ENCODE measurements at regions not wholly inside any gene's neighbourhood (a gene's known extent, or its start where the extent isn't known, plus 50 kb on each side); places are given as distances from the start of the nearest gene placed in this dataset.

DNA sequence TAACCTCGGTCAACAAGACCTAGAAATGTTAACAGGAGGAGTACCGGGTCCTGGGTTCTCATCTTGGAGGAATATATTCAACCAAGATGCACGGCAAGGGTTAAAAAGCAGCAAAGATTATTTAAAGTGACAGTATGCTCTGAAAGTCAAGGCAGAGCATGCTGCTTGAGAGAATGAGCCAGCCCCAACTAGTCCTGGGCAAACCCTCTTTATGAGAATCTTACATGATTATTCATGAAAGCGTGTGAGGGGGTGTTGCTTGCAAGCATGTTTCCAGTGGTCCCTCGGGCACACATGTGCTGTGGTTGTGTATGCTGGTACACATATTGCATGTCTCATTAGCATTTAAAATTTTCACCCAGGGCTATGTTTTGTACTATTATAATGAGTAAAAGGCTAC lies 1445.6 kb downstream of the SI start:
- no peaks in the 10 kb centered on the region for H3K27me3 Mint-ChIP-seq
- ATAC-seq (replicated peaks in 1 of 4): no peak
- POLR2A ChIA-PET: no interaction called here

DNA sequence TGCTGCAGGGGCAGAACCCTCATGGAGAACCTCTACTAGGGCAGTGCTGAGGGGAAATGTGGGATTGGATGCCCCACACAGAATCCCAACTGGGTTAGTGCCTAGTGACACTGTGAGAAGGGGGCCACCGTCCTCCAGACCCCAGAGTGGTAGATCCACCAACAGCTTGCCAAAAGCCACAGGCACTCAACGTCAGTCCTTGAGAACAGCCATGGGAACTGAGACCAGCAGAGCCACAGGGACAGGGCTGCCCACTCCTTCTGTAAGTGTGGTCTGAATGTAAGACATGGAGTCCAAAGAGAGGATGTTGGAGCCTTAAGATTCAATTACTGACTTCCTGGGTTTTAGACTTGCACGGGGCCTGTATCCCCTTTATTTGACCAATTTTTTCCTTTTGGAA lies 1451.5 kb downstream of the SI start:
- Histone ChIP-seq H3K27ac (ENCODE audit: low read length) (no peak overlapping the region), H3K4me3 (ENCODE audit: control insufficient read depth in 1 of 2, extremely low read depth in 1 of 2, low read length in 1 of 2) (no peak overlapping the region), H3K4me1 (ENCODE audit: control insufficient read depth in 1 of 2, extremely low read depth in 1 of 2, insufficient read depth in 2 of 2, low read length in 2 of 2) (no peaks in the 10 kb centered on the region), H3K27me3 (replicated peaks in 1 of 2; ENCODE audit: control insufficient read depth in 2 of 2, extremely low read depth in 1 of 2, insufficient read depth in 2 of 2, low read length in 1 of 2) (no peaks in the 10 kb centered on the region), H3K36me3 (ENCODE audit: control insufficient read depth in 2 of 2, extremely low read depth in 1 of 2, insufficient read depth in 1 of 2, low read length in 1 of 2) (no peaks in the 10 kb centered on the region), H3K9me3 (no peaks in the 10 kb centered on the region)
- Mint-ChIP-seq H3K9me3 (peaks cover 5 to 25% (median 9%) of the 10 kb centered on the region in 3 donors), H3K4me3 (no peak overlapping the region), H3K27ac (no peak overlapping the region), H3K36me3 (no peaks in the 10 kb centered on the region), H3K27me3 (no peaks in the 10 kb centered on the region), H3K4me1 (no peaks in the 10 kb centered on the region)
- no peak for ATAC-seq (replicated peaks in 1 of 4)
- ChIA-PET POLR2A (no interaction called here), CTCF (no interaction called here)
- DNase-seq: no peak
- 81% methylated on average over 2 of the region's 3 CpGs for WGBS (ENCODE audit: insufficient coverage)

More for the DNA sequence above, 1445.6 kb downstream of the SI start:
- H3K9me3 ChIP-seq: no peaks in the 10 kb centered on the region
- H3K4me3 ChIP-seq (ENCODE audit: control insufficient read depth in 1 of 2, extremely low read depth in 1 of 2, low read length in 1 of 2): no peak overlapping the region
- no peaks in the 10 kb centered on the region for H3K36me3 Mint-ChIP-seq
- no peak for DNase-seq
- H3K9me3 Mint-ChIP-seq: peaks cover 0 to 14% (median 0%) of the 10 kb centered on the region in 3 donors
- H3K4me1 Mint-ChIP-seq: no peaks in the 10 kb centered on the region
- H3K36me3 ChIP-seq (ENCODE audit: control insufficient read depth in 2 of 2, extremely low read depth in 1 of 2, insufficient read depth in 1 of 2, low read length in 1 of 2): no peaks in the 10 kb centered on the region
- H3K27ac ChIP-seq (ENCODE audit: low read length): no peak overlapping the region
- no peaks in the 10 kb centered on the region for H3K4me1 ChIP-seq (ENCODE audit: control insufficient read depth in 1 of 2, extremely low read depth in 1 of 2, insufficient read depth in 2 of 2, low read length in 2 of 2)
- no peak overlapping the region for H3K27ac Mint-ChIP-seq
- no peak overlapping the region for H3K4me3 Mint-ChIP-seq
- no peaks in the 10 kb centered on the region for H3K27me3 ChIP-seq (replicated peaks in 1 of 2; ENCODE audit: control insufficient read depth in 2 of 2, extremely low read depth in 1 of 2, insufficient read depth in 2 of 2, low read length in 1 of 2)
- CTCF ChIA-PET: no interaction called here
- 100% methylated on average over 1 of the region's 5 CpGs for WGBS (ENCODE audit: insufficient coverage)

DNA sequence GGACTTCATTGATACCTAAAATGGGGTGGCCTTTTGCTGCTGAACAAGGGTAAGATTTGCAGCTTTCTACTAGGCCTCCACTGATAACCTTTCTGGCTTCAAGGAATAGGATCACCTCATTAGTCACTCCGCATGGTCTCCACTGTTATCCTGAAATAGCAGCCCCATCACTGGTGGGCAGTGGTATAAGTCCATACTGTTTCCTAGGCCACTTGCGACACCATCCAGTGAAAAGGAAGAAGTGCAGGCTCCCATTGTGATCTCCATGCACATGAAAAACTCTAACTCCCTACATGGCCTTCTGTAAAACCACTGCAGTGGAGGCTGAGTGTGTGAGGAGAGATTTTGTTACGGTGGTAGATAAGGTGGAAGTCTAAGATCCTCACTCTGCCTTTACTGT lies 1455.9 kb downstream of the SI start:
- POLR2A ChIA-PET: no interaction called here
- no peaks in the 10 kb centered on the region for H3K4me1 ChIP-seq (ENCODE audit: control insufficient read depth in 1 of 2, extremely low read depth in 1 of 2, insufficient read depth in 2 of 2, low read length in 2 of 2)
- Mint-ChIP-seq H3K27ac (no peak overlapping the region), H3K27me3 (no peaks in the 10 kb centered on the region), H3K36me3 (no peaks in the 10 kb centered on the region), H3K4me1 (no peaks in the 10 kb centered on the region), H3K4me3 (no peak overlapping the region), H3K9me3 (peaks cover 5 to 23% (median 15%) of the 10 kb centered on the region in 3 donors)
- H3K27me3 ChIP-seq (replicated peaks in 1 of 2; ENCODE audit: control insufficient read depth in 2 of 2, extremely low read depth in 1 of 2, insufficient read depth in 2 of 2, low read length in 1 of 2): no peaks in the 10 kb centered on the region
- ATAC-seq (replicated peaks in 1 of 4): no peak
- H3K27ac ChIP-seq (ENCODE audit: low read length): no peak overlapping the region
- no CpG with 5 or more reads among the region's 3 CpGs for WGBS (ENCODE audit: insufficient coverage)
- H3K4me3 ChIP-seq (ENCODE audit: control insufficient read depth in 1 of 2, extremely low read depth in 1 of 2, low read length in 1 of 2): no peak overlapping the region
- H3K9me3 ChIP-seq: no peaks in the 10 kb centered on the region
- DNase-seq: no peak
- CTCF ChIA-PET: no interaction called here
- H3K36me3 ChIP-seq (ENCODE audit: control insufficient read depth in 2 of 2, extremely low read depth in 1 of 2, insufficient read depth in 1 of 2, low read length in 1 of 2): no peaks in the 10 kb centered on the region

DNA sequence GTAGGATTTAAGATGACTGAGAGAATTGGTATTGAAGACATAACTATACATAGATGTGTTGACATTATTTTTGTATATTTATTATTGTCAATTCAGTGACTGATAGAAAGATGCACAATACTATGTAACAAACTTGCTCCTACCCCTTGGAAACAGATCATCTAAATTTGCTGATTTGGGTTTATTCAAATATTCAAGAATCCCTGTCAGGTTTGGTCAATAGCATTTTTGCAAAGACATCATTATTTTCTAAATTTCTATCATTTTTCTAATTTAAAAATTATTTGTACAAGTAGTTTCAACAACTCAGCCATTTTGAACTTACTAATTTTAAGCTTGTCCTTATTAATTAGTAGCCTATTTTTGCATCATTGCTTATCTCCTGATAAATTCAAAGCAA lies 1463.4 kb downstream of the SI start:
- Histone ChIP-seq H3K4me1 (ENCODE audit: control insufficient read depth in 1 of 2, extremely low read depth in 1 of 2, insufficient read depth in 2 of 2, low read length in 2 of 2) (no peaks in the 10 kb centered on the region), H3K9me3 (no peaks in the 10 kb centered on the region), H3K27me3 (replicated peaks in 1 of 2; ENCODE audit: control insufficient read depth in 2 of 2, extremely low read depth in 1 of 2, insufficient read depth in 2 of 2, low read length in 1 of 2) (no peaks in the 10 kb centered on the region), H3K36me3 (ENCODE audit: control insufficient read depth in 2 of 2, extremely low read depth in 1 of 2, insufficient read depth in 1 of 2, low read length in 1 of 2) (no peaks in the 10 kb centered on the region), H3K27ac (ENCODE audit: low read length) (no peak overlapping the region), H3K4me3 (ENCODE audit: control insufficient read depth in 1 of 2, extremely low read depth in 1 of 2, low read length in 1 of 2) (no peak overlapping the region)
- no peaks in the 10 kb centered on the region for H3K27me3 Mint-ChIP-seq
- POLR2A ChIA-PET: interaction anchor here in 1 of 2 donors (0.6 kb wide), 1 partner anchor 1937 kb away, joined by 4 read pairs; no protein-coding TSS in a partner anchor
- no peak overlapping the region for H3K4me3 Mint-ChIP-seq
- peaks cover 3 to 9% (median 6%) of the 10 kb centered on the region in 3 donors for H3K9me3 Mint-ChIP-seq
- ATAC-seq (replicated peaks in 1 of 4): no peak
- CTCF ChIA-PET: no interaction called here
- DNase-seq: no peak
- H3K36me3 Mint-ChIP-seq: no peaks in the 10 kb centered on the region
- no peak overlapping the region for H3K27ac Mint-ChIP-seq
- H3K4me1 Mint-ChIP-seq: no peaks in the 10 kb centered on the region

DNA sequence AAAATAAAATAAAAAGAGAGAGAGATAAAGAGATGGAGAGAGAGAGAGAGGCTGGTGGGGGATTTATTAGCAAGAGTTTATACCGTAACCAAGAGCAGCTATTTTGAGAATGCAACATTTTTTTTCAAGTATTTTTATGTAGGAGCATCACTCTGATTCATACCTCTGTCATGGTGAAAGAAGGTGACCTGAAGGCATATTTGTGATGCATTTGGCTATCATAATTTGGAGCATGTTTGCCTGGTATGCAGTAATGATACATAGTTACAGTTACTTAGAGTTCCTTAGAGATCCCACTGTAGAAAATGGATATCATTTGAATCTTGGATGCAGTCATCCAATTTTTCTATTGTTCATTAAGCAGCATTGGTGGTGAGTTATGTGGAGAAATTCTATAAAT lies 1472.4 kb downstream of the SI start:
- POLR2A ChIA-PET: no interaction called here
- H3K4me3 Mint-ChIP-seq: no peak overlapping the region
- no peaks in the 10 kb centered on the region for H3K9me3 ChIP-seq
- CTCF ChIA-PET: no interaction called here
- no peaks in the 10 kb centered on the region for H3K27me3 ChIP-seq (replicated peaks in 1 of 2; ENCODE audit: control insufficient read depth in 2 of 2, extremely low read depth in 1 of 2, insufficient read depth in 2 of 2, low read length in 1 of 2)
- no peaks in the 10 kb centered on the region for H3K36me3 ChIP-seq (ENCODE audit: control insufficient read depth in 2 of 2, extremely low read depth in 1 of 2, insufficient read depth in 1 of 2, low read length in 1 of 2)
- H3K27me3 Mint-ChIP-seq: no peaks in the 10 kb centered on the region
- DNase-seq: no peak
- H3K4me3 ChIP-seq (ENCODE audit: control insufficient read depth in 1 of 2, extremely low read depth in 1 of 2, low read length in 1 of 2): no peak overlapping the region
- H3K36me3 Mint-ChIP-seq: no peaks in the 10 kb centered on the region
- no peak overlapping the region for H3K27ac ChIP-seq (ENCODE audit: low read length)
- WGBS (ENCODE audit: insufficient coverage): no CpG with 5 or more reads among the region's 1 CpG
- H3K9me3 Mint-ChIP-seq: peaks cover 7 to 17% (median 9%) of the 10 kb centered on the region in 3 donors
- H3K27ac Mint-ChIP-seq: no peak overlapping the region
- no peaks in the 10 kb centered on the region for H3K4me1 ChIP-seq (ENCODE audit: control insufficient read depth in 1 of 2, extremely low read depth in 1 of 2, insufficient read depth in 2 of 2, low read length in 2 of 2)
- no peak for ATAC-seq (replicated peaks in 1 of 4)
- no peaks in the 10 kb centered on the region for H3K4me1 Mint-ChIP-seq

DNA sequence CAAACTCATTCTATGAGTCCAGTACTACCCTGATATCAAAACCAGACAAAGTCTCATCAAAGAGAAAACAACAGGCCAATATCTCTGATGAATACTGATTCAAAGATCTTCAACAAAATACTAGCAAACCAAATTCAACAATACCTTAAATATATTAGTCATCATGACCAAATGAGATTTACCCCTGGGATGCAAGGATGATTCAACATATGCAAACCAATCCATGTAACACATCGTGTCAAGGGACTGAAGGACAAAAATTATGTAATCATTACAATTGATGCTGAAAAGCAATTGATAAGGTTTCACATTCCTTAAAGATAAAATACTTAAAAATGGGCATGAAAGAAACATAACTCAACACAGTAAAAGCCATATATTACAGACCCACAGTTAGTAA lies 1476.9 kb downstream of the SI start:
- Histone ChIP-seq H3K4me3 (ENCODE audit: control insufficient read depth in 1 of 2, extremely low read depth in 1 of 2, low read length in 1 of 2) (no peak overlapping the region), H3K27ac (ENCODE audit: low read length) (no peak overlapping the region), H3K36me3 (ENCODE audit: control insufficient read depth in 2 of 2, extremely low read depth in 1 of 2, insufficient read depth in 1 of 2, low read length in 1 of 2) (no peaks in the 10 kb centered on the region), H3K27me3 (replicated peaks in 1 of 2; ENCODE audit: control insufficient read depth in 2 of 2, extremely low read depth in 1 of 2, insufficient read depth in 2 of 2, low read length in 1 of 2) (no peaks in the 10 kb centered on the region), H3K9me3 (no peaks in the 10 kb centered on the region), H3K4me1 (ENCODE audit: control insufficient read depth in 1 of 2, extremely low read depth in 1 of 2, insufficient read depth in 2 of 2, low read length in 2 of 2) (no peaks in the 10 kb centered on the region)
- H3K36me3 Mint-ChIP-seq: no peaks in the 10 kb centered on the region
- no CpG with 5 or more reads among the region's 1 CpG for WGBS (ENCODE audit: insufficient coverage)
- H3K4me1 Mint-ChIP-seq: no peaks in the 10 kb centered on the region
- CTCF ChIA-PET: no interaction called here
- H3K4me3 Mint-ChIP-seq: no peak overlapping the region
- H3K27ac Mint-ChIP-seq: no peak overlapping the region
- H3K9me3 Mint-ChIP-seq: peaks cover 10 to 22% (median 13%) of the 10 kb centered on the region in 3 donors
- no peak for DNase-seq
- H3K27me3 Mint-ChIP-seq: no peaks in the 10 kb centered on the region
- no peak for ATAC-seq (replicated peaks in 1 of 4)
- POLR2A ChIA-PET: no interaction called here

DNA sequence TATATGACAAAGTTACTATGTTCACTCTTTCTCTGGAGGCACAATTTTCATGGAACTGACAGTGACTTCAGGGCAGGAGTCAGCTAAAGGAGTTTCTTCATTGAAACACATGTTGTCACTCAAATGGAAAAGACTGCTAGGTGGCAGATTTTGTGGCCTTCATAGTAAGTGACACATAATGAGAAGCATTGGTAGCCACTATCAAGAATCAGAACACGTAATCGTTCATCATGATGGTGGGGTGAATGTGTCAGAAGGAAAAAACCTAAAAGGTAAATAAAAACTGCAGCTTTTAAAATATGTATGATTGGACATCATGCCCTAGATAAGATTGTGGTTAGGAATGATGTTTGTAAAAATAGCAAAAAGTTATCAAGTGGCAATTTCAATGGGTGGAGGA lies 1491.0 kb downstream of the SI start:
- DNase-seq (no peak), ATAC-seq (replicated peaks in 1 of 4) (no peak)
- ChIA-PET POLR2A (interaction anchor here in 1 of 2 donors (0.5 kb wide), 1 partner anchor 804 kb away, joined by 3 read pairs; no protein-coding TSS in a partner anchor), CTCF (no interaction called here)
- 81% methylated on average over 2 of the region's 2 CpGs for WGBS (ENCODE audit: insufficient coverage)
- no peaks in the 10 kb centered on the region for H3K27me3 ChIP-seq (replicated peaks in 1 of 2; ENCODE audit: control insufficient read depth in 2 of 2, extremely low read depth in 1 of 2, insufficient read depth in 2 of 2, low read length in 1 of 2)
- H3K27me3 Mint-ChIP-seq: no peaks in the 10 kb centered on the region
- no peaks in the 10 kb centered on the region for H3K36me3 ChIP-seq (ENCODE audit: control insufficient read depth in 2 of 2, extremely low read depth in 1 of 2, insufficient read depth in 1 of 2, low read length in 1 of 2)
- no peak overlapping the region for H3K27ac Mint-ChIP-seq
- no peaks in the 10 kb centered on the region for H3K4me1 Mint-ChIP-seq
- no peaks in the 10 kb centered on the region for H3K4me1 ChIP-seq (ENCODE audit: control insufficient read depth in 1 of 2, extremely low read depth in 1 of 2, insufficient read depth in 2 of 2, low read length in 2 of 2)
- peaks cover 13 to 18% (median 18%) of the 10 kb centered on the region in 3 donors for H3K9me3 Mint-ChIP-seq
- no peak overlapping the region for H3K4me3 ChIP-seq (ENCODE audit: control insufficient read depth in 1 of 2, extremely low read depth in 1 of 2, low read length in 1 of 2)
- H3K9me3 ChIP-seq: no peaks in the 10 kb centered on the region
- no peaks in the 10 kb centered on the region for H3K36me3 Mint-ChIP-seq
- H3K27ac ChIP-seq (ENCODE audit: low read length): no peak overlapping the region
- H3K4me3 Mint-ChIP-seq: no peak overlapping the region

Data from T-cell (primary cell).